Cerebellar nuclear complex (tissue), 1 donor: ENCODE measurements at regions not wholly inside any gene's neighbourhood (a gene's known extent, or its start where the extent isn't known, plus 50 kb on each side); places are given as distances from the start of the nearest gene placed in this dataset.
"Not testable (repeated sequence)": the region's sequence is repeated elsewhere in the genome, so short reads cannot be mapped to it uniquely, and the experiment has no call there.

ENCODE experiments used
- DNase-seq, 2 experiments: peaks; one replicate each; lab custom pipeline; 2025; lab: John Stamatoyannopoulos, UW

DNA sequence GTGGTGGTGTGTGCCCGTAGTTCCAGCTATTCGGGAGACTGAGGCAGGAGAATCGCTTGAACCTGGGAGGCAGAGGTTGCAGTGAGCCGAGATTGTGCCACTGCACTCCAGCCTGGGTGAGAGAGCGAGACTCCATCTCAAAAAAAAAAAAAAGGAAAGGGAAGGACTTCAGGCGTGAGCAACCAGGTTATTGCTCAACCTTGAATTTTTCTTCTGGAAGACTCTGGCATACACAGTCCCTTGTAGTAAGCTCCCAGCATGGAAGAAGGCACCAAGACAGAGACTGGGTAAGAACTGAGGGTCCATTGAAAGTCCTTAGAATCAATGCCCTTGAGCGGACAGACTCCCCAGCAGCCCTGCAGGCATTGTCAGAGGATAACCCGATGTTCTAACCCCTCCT lies 75.0 kb downstream of the C9orf50 start:
- DNase-seq = not testable (repeated sequence)

DNA sequence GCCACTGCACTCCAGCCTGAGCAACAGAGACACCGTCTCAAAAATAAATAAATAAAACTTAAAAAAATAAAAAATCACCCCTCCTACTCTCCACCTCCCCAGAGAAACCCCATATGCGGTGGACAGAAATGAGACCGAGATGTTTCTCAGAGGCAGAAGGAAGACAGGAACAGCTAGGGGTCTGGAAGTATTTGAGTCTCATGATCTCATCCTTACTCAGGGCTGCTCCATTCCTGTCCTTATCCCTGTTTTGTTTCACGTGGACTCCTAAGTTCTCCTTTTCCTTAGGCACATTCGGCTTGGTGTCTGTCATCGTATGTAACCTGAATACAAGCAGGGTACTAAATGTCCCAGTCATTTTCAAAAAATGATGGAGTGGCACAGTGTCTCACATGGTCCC lies 76.1 kb downstream of the C9orf50 start:
- DNase-seq = no peak

DNA sequence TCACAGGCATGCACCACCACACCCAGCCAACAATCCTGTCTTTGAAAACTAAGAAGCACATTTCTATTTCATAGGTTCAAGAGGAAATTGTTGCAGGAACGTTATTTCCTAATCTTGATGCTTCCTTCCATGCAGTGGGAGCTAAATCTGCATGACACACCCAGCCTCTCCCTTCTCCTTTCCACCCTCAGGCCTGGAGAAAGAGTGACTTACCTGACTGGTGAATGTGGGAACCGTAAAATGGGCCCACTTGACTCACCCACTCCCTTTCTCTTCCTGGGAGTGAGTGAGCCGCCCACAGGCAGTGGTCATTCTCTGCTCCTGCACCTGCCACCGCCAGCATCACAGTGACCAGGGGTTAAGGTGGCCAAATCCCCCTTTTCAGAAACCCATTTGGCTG lies 78.2 kb downstream of the C9orf50 start:
- DNase-seq = no peak

DNA sequence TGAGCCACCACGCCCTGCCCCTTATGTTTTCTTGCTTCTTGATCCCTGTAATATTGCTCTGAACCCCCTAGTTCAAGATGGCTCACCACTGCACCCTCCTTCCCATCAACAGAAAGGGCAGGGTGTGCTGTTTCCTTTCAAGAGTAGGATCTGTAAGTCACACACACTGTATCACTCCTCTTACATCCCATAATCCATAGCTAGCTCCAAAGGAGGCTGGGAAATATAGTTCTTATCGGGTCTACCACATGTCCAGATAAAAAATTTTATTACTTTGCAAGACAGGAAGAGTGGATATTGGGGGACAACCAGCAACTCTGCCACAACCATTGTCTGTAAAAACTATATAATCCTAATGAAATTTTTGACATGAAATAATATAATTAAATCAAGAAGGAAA lies 79.6 kb downstream of the C9orf50 start:
- no peak for DNase-seq

DNA sequence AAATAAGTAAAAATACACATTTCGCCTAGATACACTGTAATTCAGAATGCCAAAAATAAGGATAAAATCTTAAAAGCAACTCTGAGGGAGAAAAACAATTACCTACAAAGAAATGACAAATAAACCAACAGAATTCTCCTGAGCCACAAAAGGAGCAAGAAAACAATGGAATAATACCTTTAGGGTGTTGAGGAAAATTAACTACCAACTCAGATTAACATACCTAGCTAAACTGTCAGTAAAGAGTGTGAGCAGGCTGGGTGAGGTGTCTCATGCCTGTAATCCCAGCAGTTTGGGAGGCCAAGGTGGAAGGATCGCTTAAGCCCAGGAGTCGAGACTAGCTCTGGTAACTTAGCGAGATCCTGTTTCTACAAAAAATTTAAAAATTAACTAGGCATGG lies 81.5 kb downstream of the C9orf50 start:
- no peak for DNase-seq

DNA sequence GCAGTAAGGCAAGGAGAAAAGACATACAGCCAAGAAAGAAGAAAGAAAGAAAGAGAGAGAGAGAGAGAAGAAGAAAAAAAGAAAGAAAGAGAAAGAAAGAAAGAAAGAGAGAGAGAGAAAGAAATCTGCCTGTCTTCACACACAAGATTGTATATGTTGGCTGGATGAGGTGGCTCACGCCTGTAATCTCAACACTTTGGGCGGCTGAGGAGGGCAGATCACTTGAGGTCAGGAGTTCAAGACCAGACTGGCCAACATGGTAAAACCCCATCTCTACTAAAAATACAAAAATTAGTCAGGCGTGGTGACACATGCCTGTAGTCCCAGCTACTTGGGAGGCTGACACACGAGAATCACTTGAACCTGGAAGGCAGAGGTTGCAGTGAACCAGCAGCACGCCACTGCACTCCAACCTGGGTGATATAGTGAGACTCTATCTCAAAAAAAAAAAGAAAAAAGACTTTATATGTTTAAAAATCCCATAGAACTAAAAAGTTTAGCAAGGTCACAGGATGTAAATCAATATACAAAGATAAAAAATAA lies 89.0 kb downstream of the C9orf50 start:
- not testable (repeated sequence) for DNase-seq

DNA sequence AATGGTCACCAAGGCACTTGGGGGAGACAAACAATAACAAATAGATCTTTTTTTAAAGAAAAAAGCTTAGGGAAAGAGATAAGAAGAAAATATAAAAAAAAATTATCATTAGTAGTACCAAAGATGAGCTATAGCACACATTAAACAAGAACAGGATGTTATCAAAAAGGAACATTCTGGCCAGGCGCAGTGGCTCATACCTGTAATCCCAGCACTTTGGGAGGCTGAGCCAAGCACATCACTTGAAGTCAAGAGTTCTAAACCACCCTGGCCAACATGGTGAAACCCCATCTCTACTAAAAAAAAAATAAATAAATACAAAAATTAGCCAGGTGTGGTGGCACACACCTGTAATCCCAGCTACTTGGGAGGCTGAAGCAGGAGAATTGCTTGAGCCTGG lies 92.9 kb downstream of the C9orf50 start:
- not testable (repeated sequence) for DNase-seq

DNA sequence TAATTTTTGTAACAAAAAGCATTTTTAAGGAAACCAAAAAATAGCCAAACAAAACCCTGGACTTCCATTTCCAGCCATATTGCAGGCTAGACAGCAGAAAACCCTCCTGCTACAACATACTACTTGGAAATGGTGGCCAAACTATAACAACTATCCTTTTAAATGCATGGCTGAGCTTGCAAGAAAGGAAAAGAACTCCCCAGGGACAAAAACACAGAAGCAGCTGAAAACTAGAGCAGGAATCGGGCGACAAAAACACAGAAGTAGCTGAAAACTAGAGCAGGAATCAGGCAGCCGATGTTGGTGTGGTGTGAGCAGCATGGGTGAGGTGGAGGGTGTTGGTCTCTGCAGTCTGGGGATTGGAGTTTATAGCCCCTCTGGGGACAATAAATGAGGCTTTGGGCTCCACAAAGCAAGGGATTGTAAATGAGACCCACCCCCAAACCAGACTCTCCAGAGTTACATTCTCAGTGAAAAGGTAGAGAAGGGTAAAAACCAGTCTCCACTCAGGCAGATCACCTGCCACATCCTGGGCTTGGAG lies 95.2 kb downstream of the C9orf50 start:
- DNase-seq = no peak

DNA sequence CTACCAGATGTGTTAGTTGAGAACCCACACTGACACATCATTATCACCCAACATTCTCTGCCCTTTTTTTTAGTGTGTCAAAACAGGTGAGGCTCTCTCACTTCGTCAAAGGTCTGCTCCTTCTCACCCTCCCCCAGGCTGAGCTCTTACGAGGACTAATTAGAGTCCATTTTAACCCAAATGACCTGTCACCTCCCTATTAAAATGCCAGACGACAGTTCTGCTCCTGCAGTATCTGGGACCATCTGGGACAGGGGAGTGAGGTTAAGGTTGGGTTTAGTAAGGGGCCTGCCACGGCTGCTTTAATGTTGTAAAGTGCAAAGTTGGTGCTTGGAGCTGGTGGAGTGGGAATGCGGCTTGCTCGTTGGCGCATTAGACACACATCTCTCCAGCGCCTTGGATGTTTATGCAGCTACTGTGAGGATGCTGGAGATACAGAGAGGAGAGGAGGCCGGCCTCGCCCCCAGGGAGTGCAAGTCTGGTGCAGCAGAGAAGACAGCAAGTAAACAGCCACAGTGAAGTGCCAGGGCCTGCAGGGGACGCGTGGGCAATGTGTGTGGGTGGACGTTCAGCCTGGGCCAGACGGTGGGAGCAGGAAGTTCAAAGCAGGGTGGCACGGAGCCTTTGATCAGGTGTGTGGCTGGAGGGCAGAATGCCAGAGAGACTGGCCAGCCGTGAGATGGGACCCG lies 96.2 kb downstream of the C9orf50 start:
- no peak for DNase-seq

DNA sequence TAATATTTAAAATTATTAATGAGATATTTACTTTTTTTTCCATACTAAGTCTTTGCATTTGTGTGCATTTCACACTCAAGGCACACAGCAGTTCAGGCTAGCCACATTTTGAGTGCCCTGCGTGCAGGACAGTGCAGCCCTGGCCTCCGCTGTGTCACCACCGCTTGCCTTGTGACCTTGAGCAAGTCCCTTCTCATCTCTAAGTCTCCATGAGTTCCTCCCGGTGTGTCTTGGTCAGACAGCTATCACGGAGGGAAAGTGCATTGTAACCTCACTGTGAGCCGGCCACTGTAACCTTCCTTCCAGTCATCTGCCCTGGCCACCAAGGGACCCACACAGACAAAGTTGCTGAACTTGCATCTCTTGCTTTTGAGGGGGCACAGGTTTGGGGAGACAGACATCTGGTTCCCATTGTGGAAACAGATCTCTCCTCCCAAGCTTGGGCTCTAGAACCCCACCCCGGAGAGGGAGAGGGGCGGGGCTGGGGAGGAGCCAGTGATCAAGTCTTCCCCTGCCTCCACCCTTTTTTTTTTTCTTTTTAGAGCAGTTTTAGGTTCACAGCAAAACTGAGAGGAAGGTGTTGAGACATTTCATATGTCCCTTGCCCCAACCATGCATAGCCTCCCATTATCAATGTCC lies 96.8 kb downstream of the C9orf50 start:
- no peak for DNase-seq

DNA sequence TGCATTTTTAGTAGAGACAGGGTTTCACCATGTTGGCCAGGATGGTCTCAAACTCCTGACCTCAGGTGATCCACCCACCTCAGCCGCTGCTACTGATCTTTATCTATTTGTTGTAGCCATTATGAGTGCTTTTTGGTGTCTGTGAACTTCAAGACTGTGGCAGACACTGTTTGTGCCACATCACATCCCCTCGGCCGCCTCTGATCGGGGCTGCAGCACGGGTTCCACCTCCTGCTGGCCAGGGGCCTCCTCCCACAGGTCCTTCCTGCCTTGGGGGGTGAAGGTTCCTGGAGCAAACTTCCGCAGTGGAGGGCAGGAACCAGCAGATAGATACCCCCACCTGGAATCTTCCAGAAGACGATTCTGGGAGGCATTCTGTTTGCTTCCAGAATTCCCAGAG lies 98.5 kb downstream of the C9orf50 start:
- no peak for DNase-seq

DNA sequence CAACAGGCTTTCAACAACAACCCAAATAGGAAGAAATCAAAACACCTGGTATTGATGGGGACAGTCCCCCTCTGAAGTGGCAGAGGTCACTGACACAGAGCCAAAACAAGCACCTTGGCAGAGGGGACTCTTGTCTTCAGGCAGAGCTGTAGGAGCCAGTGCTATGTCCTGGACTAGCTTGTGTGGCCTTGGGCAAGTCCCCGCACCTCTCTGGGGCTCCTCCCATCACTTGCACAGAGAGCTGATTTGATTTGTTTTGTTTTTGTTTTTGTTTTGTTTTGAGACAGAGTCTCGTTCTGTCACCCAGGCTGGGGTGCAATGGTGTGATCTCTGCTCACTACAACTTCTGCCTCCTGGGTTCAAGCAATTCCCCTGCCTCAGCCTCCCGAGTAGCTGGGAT lies 100.8 kb downstream of the C9orf50 start:
- DNase-seq = no peak

DNA sequence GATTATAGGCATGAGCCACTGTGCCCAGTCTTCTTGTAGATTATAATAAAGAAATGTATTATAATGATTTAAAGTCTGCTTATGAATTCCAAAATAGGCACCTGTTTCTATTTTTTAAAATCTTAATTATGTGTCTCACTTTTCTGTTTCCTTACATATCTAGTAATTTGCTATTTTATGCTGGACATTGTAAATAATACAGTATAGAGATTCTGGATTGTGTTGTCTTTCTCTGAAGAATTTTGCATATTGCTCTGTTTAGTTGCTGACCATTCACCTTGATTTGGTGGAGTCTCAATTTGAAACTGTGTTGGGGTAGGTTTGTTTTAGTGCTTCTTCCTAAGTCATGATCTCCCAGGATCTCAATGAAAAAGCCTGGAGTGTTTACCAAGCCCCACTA lies 102.8 kb downstream of the C9orf50 start:
- DNase-seq = no peak

DNA sequence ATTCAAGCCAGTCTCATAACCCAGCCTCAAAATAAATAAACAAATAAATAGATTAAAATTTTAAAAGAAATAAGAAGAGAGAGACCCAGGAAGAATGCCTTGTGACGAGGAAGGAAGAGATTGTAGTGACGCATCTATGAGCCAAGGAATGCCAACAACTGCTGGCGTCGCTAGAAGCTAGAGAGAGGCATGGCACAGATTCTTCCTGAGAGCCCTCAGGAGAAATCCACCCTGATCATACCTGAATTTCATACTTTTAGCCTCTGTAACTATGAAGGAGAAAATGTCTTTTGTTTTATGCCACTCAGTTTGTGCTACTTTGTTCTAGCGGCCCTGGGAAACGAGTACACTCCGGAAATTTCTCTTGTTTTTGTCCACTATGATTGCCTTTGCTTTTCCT lies 103.9 kb downstream of the C9orf50 start:
- DNase-seq = no peak

DNA sequence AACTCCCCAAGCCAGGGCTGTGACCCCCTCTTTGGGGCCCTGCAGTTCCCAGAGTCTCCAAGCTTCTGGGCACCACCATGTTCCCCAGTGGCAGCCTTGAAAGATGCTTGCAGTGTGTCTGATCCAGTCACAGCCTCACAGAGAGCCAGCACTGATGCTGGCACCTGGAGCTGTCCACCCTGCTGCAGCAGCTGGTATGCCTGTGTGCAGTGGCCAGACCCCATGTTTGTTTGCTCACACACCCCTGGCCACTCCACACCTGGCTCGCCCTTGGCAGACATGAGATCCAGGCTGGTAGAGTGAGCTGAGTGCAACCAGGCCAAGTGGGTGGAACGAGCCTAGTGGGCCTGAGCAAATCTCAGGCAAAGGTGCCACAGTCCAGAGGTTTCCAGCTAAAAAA lies 106.0 kb downstream of the C9orf50 start:
- DNase-seq = no peak

DNA sequence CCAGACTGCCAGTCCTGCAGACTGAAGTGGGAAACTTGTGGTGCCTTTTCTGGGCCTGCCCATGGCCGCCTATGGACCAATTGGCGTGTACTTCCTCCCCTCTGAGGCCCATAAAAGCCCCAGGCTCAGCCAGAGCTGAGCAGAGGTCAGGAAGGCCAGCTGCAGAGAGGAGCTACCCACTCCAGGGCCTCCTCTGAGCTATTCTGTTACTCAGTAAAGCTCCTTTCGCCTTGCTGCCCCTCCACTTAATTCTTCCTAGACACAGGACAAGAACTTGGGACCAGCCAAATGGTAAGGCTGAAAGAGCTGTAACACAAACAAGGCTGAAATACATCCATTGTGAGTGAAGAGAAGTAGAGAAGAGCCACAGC lies 106.4 kb downstream of the C9orf50 start:
- DNase-seq = no peak

DNA sequence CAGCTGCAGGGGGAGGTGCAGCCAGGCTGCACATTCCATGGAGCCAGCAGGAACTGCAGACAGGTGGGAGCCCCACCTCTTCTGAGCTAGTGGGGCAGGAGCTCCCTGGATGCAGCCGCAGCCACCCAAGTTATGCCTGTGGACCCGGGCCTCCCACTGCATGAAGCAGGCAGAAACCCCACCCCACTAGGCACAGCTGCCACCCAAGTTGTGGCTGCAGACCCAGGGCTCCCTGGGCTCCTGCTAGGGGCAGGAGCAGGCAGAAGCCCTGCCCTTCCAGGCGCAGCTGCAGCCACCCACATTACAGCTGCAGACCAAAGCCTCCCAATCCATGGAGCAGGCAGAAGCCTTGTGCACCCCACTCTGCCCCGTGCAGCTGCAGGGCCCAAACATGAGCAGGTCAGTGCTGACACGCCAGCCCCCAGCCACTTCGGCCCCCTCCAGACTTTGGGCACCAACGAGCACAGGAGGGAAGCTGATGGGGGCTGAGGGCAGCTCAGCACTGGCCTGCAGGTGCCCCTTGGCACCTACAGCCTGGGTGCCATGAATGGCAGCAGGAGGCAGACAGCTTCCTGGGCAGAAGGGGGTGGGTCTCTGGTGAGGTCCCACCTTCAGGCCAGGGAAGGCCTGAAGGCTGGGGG lies 106.9 kb downstream of the C9orf50 start:
- no peak for DNase-seq

DNA sequence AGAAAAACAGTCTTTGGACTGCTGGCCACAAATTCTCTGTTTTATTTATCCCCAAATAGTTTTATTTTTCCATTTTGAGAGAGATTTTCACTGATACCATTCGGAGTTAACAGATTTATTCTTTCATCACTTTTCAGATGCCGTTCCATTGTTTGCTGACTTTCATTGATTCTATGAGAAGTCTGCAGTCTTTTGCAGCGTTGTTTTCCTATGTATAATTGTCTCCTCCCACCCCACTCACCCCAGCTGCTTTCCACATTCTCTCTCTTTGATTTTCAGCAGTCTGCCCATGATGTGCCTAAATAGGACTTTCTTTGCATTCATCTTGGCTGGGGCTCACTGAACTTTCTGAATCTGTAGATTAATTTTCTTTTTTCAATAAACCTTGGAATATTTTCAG lies 107.6 kb downstream of the C9orf50 start:
- DNase-seq = no peak

DNA sequence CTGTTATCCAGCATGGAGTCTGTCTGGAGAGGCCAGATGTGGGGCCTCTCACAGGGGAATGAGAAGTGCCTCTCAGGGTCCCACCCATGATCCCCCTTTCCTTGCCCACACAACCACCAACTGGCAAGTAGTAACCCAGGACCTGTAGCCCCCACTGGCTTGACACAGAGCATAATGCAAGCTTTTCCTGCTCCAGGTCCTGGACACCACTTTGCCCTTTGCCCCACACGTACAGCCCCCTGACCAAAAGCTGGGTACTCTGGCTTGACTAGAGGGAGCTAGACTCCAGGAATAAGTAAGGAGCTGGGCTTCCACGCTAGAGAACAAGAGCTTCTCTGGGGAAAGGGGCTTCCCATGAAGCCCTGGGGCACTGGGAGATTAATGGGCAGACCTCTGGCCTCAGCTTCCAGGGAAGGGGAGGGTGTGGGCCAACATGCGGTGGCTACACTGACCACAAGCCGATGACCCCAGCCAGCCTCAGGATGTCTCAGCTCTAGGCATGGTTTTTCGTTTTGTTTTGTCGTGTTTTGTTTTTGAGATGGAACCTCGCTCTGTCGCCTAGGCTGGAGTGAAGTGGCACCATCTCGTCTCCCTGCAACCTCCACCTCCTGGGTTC lies 109.5 kb downstream of the C9orf50 start:
- no peak for DNase-seq

DNA sequence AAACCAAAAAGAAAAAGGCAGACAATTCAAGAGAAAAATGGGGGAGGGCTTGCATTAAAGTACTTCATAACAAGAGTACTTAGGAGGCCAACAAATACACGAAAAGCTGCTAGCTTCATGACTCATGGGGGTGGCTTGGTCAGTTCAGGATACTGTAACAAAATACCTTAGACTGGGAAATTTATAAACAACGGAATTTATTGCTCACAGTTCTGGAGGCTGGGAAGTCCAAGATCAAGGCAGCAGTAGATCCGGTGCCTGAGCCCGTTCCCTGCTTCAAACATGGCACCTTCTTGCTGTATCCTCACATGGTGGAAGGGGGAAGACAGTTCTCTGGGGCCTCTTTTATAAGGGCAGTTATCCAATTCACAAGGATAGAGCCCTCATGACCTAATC lies 111.4 kb downstream of the C9orf50 start:
- DNase-seq = no peak

DNA sequence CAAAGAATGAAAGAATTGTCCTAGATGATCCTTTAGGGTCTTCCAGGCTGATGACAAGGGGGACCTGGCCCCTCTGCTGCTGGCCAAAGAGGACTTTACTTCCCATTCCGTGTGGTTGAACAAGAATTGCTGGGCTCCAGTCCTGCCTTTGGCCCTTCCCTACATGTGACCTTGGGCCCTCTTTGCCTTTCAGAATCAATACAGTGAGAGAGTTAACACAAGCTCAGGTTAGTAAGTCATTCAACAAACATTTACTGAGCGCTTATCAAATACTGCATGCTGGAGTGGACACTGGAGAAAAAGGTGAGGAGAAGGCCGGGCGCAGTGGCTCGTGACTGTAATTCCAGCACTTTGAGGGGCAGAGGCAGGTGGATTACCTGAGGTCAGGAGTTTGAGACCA lies 113.1 kb downstream of the C9orf50 start:
- no peak for DNase-seq

DNA sequence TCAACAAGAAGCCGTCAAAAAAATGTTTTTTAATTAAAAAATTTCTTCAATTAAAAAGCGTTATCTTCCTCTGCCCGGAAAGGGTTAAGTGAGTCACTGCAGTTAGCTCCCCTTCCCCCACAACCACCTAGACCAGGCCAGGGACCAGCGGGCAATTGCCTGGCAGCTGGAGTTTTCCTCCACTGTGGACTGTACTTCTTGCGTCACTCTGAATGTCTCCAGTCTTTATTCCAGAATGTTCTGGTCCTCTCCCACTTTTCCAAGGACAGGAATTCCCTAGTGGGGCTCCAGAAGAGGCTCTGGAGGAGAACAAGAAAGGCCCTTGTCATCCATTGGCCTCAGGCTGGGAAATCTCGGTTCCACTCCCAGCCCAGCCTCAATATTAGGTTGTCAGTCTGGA lies 114.0 kb downstream of the C9orf50 start:
- no peak for DNase-seq

DNA sequence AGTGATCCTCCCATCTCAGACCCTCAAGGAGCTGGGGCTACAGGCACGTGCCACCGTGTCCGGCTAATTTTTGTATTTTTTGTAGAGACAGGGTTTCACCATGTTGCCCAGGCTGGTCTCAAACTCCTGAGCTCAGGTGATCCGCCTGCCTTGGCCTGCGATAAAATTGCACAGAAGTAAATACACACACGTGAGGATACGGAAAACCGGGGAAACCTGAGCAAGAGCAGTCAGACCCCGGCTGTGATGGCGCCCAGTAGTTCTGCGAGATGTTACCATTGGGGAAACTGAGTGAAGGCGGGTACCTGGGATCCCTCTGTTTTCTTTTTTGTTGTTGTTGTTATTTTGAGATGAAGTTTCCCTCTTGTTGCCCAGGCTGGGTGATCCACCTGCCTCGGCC lies 114.9 kb downstream of the C9orf50 start:
- DNase-seq = no peak
